ENCODE measurements at regions not wholly inside any gene's neighbourhood (a gene's known extent, or its start where the extent isn't known, plus 50 kb on each side); places are given as distances from the start of the nearest gene placed in this dataset.

GRCh38 chr3:13168391-13168790, 95.2 kb upstream of the IQSEC1 start:
- DNase-seq: no peak

GRCh38 chr3:13167829-13168228, 94.6 kb upstream of the IQSEC1 start:
- no peak for DNase-seq

- DNase-seq: no peak
Observed at GRCh38 chr3:13167064-13167743, 94.0 kb upstream of the IQSEC1 start.

GRCh38 chr3:13166243-13167063, 93.2 kb upstream of the IQSEC1 start:
- no peak for DNase-seq

GRCh38 chr3:13165576-13165975, 92.3 kb upstream of the IQSEC1 start:
- DNase-seq: no peak

GRCh38 chr3:13164893-13165492, 91.8 kb upstream of the IQSEC1 start:
- DNase-seq: no peak

- DNase-seq: no peak
Observed at GRCh38 chr3:13163848-13164382, 90.7 kb upstream of the IQSEC1 start.

- no peak for DNase-seq
Observed at GRCh38 chr3:13162549-13163320, 89.5 kb upstream of the IQSEC1 start.

GRCh38 chr3:13161771-13162535, 88.7 kb upstream of the IQSEC1 start:
- DNase-seq: no peak

- no peak for DNase-seq
Observed at GRCh38 chr3:13161021-13161759, 88.0 kb upstream of the IQSEC1 start.

- DNase-seq: no peak
Observed at GRCh38 chr3:13160619-13161018, 87.4 kb upstream of the IQSEC1 start.

GRCh38 chr3:13159890-13160289, 86.7 kb upstream of the IQSEC1 start:
- DNase-seq: no peak

- no peak for DNase-seq
Observed at GRCh38 chr3:13158871-13159270, 85.6 kb upstream of the IQSEC1 start.

GRCh38 chr3:13158408-13158807, 85.2 kb upstream of the IQSEC1 start:
- no peak for DNase-seq

GRCh38 chr3:13157986-13158385, 84.8 kb upstream of the IQSEC1 start:
- no peak for DNase-seq

GRCh38 chr3:13152826-13153710, 79.8 kb upstream of the IQSEC1 start:
- no peak for DNase-seq

GRCh38 chr3:13150624-13151023, 77.4 kb upstream of the IQSEC1 start:
- no peak for DNase-seq

GRCh38 chr3:13149330-13150108, 76.3 kb upstream of the IQSEC1 start:
- DNase-seq: no peak

GRCh38 chr3:13148561-13149329, 75.5 kb upstream of the IQSEC1 start:
- DNase-seq: no peak
